ENCODE measurements at regions not wholly inside any gene's neighbourhood (a gene's known extent, or its start where the extent isn't known, plus 50 kb on each side); places are given as distances from the start of the nearest gene placed in this dataset. TPM values are rescaled to one million over a fixed set of nuclear protein-coding genes. Genes with fewer than 3 reads are reported as not detected.
A peak's percentile ranks its signal among the peaks of the same experiment; 100 is the strongest.

DNA sequence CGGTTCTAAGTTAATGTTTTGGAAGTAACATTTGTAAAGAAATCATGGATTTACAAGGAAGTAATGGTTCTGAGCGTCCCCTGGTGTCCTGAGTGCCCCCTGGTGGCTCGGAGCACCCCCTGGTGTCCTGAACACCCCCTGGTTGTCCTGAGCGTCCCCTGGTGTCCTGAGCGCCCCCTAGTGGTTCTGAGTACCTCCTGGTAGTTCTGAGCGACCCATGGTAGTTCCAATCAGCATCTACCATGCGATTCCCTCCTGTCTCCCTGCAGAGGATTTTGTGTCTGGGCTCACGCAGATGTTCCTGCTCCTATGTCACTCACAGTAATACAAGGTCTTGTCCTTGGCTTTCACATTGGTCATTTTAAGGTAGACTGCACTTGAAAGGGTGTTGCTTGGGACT is 1352.9 kb downstream of the TMEM121 start (continued):
- TF ChIP-seq, protein P1, sequence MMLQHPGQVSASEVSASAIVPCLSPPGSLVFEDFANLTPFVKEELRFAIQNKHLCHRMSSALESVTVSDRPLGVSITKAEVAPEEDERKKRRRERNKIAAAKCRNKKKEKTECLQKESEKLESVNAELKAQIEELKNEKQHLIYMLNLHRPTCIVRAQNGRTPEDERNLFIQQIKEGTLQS (IDR thresholded peaks at IDR 0.05) = no peak
- no peak for TF ChIP-seq HNF4A (conservative IDR thresholded peaks at IDR 0.05)
- TF ChIP-seq RXRA (IDR thresholded peaks at IDR 0.05) = no peak
- no peak for TF ChIP-seq HNF4G (IDR thresholded peaks at IDR 0.05)

DNA sequence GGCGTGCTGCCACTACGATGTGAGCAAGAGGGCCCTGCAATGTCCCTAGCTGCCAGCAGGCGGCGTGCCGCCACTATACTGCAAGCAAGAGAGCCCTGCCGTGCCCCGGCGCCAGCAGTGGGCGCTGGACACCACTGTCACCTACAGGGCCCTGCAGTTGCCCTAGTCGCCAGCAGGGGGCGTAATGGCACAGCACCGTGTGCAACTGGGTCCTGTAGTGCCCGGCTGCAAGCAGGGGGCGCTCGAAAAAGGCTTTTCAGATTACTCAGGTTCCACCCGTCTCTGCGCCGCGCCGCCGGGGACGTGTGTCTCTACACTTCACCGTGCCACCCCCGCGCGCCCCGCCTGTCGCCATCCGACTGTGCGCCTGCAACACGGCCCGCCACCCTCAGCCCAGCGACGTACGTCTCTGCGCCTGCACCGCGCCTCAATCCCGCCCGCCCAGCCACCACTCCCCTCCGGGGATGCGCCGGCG is 1356.9 kb downstream of the TMEM121 start:
- Histone ChIP-seq H3K4me3 (ENCODE audit: low read depth in 1 of 3, low read length in 3 of 3) (no peak overlapping the region), H3K36me3 (ENCODE audit: control insufficient read depth in 4 of 4, insufficient read depth in 3 of 4, low read depth in 1 of 4, low read length in 3 of 4) (no peaks in the 10 kb centered on the region), H3K27ac (ENCODE audit: low read depth in 1 of 2, low read length in 2 of 2) (no peak overlapping the region), H3K27me3 (ENCODE audit: control insufficient read depth in 4 of 4, insufficient read depth in 4 of 4, low read length in 3 of 4) (peaks cover 0 to 5% (median 0%) of the 10 kb centered on the region in 4 donors), H3K9me3 (ENCODE audit: control insufficient read depth in 4 of 4, low read length in 3 of 4) (peaks cover 0 to 2% (median 0%) of the 10 kb centered on the region in 4 donors), H3K9ac (ENCODE audit: low read depth in 1 of 2, low read length in 2 of 2) (no peak overlapping the region), H3K4me1 (ENCODE audit: control insufficient read depth in 4 of 4, insufficient read depth in 4 of 4, low read length in 3 of 4) (no peaks in the 10 kb centered on the region)
- TF ChIP-seq ZBTB33 (IDR thresholded peaks at IDR 0.05) (no peak), HNF4G (IDR thresholded peaks at IDR 0.05) (no peak), YY1 (IDR thresholded peaks at IDR 0.05) (no peak)
- TF ChIP-seq, protein P2, sequence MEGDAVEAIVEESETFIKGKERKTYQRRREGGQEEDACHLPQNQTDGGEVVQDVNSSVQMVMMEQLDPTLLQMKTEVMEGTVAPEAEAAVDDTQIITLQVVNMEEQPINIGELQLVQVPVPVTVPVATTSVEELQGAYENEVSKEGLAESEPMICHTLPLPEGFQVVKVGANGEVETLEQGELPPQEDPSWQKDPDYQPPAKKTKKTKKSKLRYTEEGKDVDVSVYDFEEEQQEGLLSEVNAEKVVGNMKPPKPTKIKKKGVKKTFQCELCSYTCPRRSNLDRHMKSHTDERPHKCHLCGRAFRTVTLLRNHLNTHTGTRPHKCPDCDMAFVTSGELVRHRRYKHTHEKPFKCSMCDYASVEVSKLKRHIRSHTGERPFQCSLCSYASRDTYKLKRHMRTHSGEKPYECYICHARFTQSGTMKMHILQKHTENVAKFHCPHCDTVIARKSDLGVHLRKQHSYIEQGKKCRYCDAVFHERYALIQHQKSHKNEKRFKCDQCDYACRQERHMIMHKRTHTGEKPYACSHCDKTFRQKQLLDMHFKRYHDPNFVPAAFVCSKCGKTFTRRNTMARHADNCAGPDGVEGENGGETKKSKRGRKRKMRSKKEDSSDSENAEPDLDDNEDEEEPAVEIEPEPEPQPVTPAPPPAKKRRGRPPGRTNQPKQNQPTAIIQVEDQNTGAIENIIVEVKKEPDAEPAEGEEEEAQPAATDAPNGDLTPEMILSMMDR (IDR thresholded peaks at IDR 0.05; ENCODE audit: low read depth, low read length, missing input control) = peak; percentile 20
- WGBS = 76% methylated on average over 44 of the region's 44 CpGs
- no peak for DNase-seq (ENCODE audit: low spot score)

Small RNA genes lying in the stretch of these regions (small RNA-seq; reads per million reads assigned to genes)
- gene AC244452.1 (not detected), gene IGHD1-1 (not detected), gene IGHD1-14 (not detected), gene IGHD1-20 (not detected), gene IGHD1-26 (not detected), gene IGHD1-7 (not detected), gene IGHD2-15 (not detected), gene IGHD2-2 (not detected), gene IGHD2-21 (not detected), gene IGHD2-8 (not detected), gene IGHD3-10 (not detected), gene IGHD3-16 (not detected), gene IGHD3-22 (not detected), gene IGHD3-3 (not detected), gene IGHD3-9 (not detected), gene IGHD4-11 (not detected), gene IGHD4-17 (not detected), gene IGHD4-23 (not detected), gene IGHD4-4 (not detected), gene IGHD5-12 (not detected), gene IGHD5-18 (not detected), gene IGHD5-24 (not detected), gene IGHD5-5 (not detected), gene IGHD6-13 (not detected), gene IGHD6-19 (not detected), gene IGHD6-25 (not detected), gene IGHD6-6 (not detected), gene IGHD7-27 (not detected), gene IGHJ1 (not detected), gene IGHJ1P (not detected), gene IGHJ2 (not detected), gene IGHJ2P (not detected), gene IGHJ3 (not detected), gene IGHJ3P (not detected), gene IGHJ4 (not detected), gene IGHJ5 (not detected), gene IGHJ6 (not detected), gene IGHV1-12 (not detected), gene IGHV1-14 (not detected), gene IGHV3-19 (not detected), gene IGHV3-57 (not detected), gene IGHV3-76 (not detected), gene IGHV5-78 (not detected), gene IGHV7-40 (not detected), gene IGHVII-1-1 (not detected), gene IGHVII-15-1 (not detected), gene IGHVII-22-1 (not detected), gene IGHVII-28-1 (not detected), gene IGHVII-33-1 (not detected), gene IGHVII-40-1 (not detected), gene IGHVII-44-2 (not detected), gene IGHVII-46-1 (not detected), gene IGHVII-49-1 (not detected), gene IGHVII-51-2 (not detected), gene IGHVII-53-1 (not detected), gene IGHVII-60-1 (not detected), gene IGHVII-62-1 (not detected), gene IGHVII-67-1 (not detected), gene IGHVII-74-1 (not detected), gene IGHVII-78-1 (not detected), gene IGHVIII-11-1 (not detected), gene IGHVIII-13-1 (not detected), gene IGHVIII-2-1 (not detected), gene IGHVIII-22-2 (not detected), gene IGHVIII-25-1 (not detected), gene IGHVIII-26-1 (not detected), gene IGHVIII-38-1 (not detected), gene IGHVIII-5-1 (not detected), gene IGHVIII-5-2 (not detected), gene IGHVIII-67-2 (not detected), gene IGHVIII-67-3 (not detected), gene IGHVIII-67-4 (not detected), gene IGHVIII-76-1 (not detected), gene IGHVIII-82 (not detected), gene MIR4507 (not detected), gene MIR4537 (not detected), gene MIR4538 (not detected), gene MIR4539 (not detected), gene MIR5195 (not detected), gene MIR8071-1 (not detected), gene MIR8071-2 (not detected), gene RNA5SP389 (not detected)
